Hepatic stellate cell (primary cell): ENCODE measurements at regions not wholly inside any gene's neighbourhood (a gene's known extent, or its start where the extent isn't known, plus 50 kb on each side); places are given as distances from the start of the nearest gene placed in this dataset.
A peak's percentile ranks its signal among the peaks of the same experiment; 100 is the strongest.

Experiments
- DNase-seq: peaks from one replicate; pipeline ENCODE4 v3.0.0; 2011; ENCODE audit warnings: low spot score

- no peak for DNase-seq
Observed at GRCh38 chr20:57027777-57028176, 238.7 kb downstream of the BMP7 start.

- no peak for DNase-seq
Observed at GRCh38 chr20:57030611-57031600, 235.5 kb downstream of the BMP7 start.

GRCh38 chr20:57031867-57032355, 234.5 kb downstream of the BMP7 start:
- DNase-seq: no peak

GRCh38 chr20:57032847-57033246, 233.6 kb downstream of the BMP7 start:
- DNase-seq: no peak

GRCh38 chr20:57034001-57034400, 232.4 kb downstream of the BMP7 start:
- DNase-seq: no peak

- no peak for DNase-seq
Observed at GRCh38 chr20:57037689-57038088, 228.8 kb downstream of the BMP7 start.

GRCh38 chr20:57038608-57039440, 227.6 kb downstream of the BMP7 start:
- DNase-seq: no peak

GRCh38 chr20:57040466-57040865, 226.0 kb downstream of the BMP7 start:
- DNase-seq: no peak

GRCh38 chr20:57040924-57041323, 225.5 kb downstream of the BMP7 start:
- no peak for DNase-seq

GRCh38 chr20:57043091-57043490, 223.3 kb downstream of the BMP7 start:
- no peak for DNase-seq

GRCh38 chr20:57043669-57044268, 222.7 kb downstream of the BMP7 start:
- no peak for DNase-seq

- DNase-seq: no peak
Observed at GRCh38 chr20:57047281-57048026, 219.0 kb downstream of the BMP7 start.

- peak; percentile 25 for DNase-seq
Observed at GRCh38 chr20:57048027-57048869, 218.2 kb downstream of the BMP7 start.

- no peak for DNase-seq
Observed at GRCh38 chr20:57049296-57049695, 217.1 kb downstream of the BMP7 start.

GRCh38 chr20:57051096-57051495, 215.3 kb downstream of the BMP7 start:
- DNase-seq: no peak

GRCh38 chr20:57053067-57053466, 213.4 kb downstream of the BMP7 start:
- DNase-seq: no peak

- no peak for DNase-seq
Observed at GRCh38 chr20:57053793-57054552, 212.5 kb downstream of the BMP7 start.

GRCh38 chr20:57055345-57055744, 211.1 kb downstream of the BMP7 start:
- DNase-seq: no peak

- no peak for DNase-seq
Observed at GRCh38 chr20:57056651-57057050, 209.8 kb downstream of the BMP7 start.

- DNase-seq: no peak
Observed at GRCh38 chr20:57059055-57059596, 207.3 kb downstream of the BMP7 start.
